Fibroblast of lung (primary cell): ENCODE measurements at regions not wholly inside any gene's neighbourhood (a gene's known extent, or its start where the extent isn't known, plus 50 kb on each side); places are given as distances from the start of the nearest gene placed in this dataset.

ENCODE experiments used
- DNase-seq, 2 donors: peaks; one replicate each; pipeline versions ENCODE4 v3.0.0 to v3.0.0-alpha.2; 2010; ENCODE audit warnings: low read depth in 2 of 2
- H2AFZ ChIP-seq: 2 replicates; pipeline ENCODE4 v1.5.1; 2012; ENCODE audit warnings: low read length, control low read depth, inconsistent platforms
- H3K27ac ChIP-seq: 2 replicates; pipeline ENCODE4 v1.5.1; 2011; ENCODE audit warnings: low read length, control low read depth; ENCODE audit not compliant: insufficient read depth
- H3K27me3 ChIP-seq: 2 replicates; pipeline ENCODE4 v1.5.1; 2011; ENCODE audit warnings: mild to moderate bottlenecking, low read length; ENCODE audit not compliant: control insufficient read depth, insufficient read depth
- H3K36me3 ChIP-seq: 2 replicates; pipeline ENCODE4 v1.5.1; 2011; ENCODE audit warnings: low read length; ENCODE audit not compliant: control insufficient read depth, insufficient read depth
- H3K4me1 ChIP-seq: 2 replicates; pipeline ENCODE4 v1.5.1; 2011; ENCODE audit warnings: low read length; ENCODE audit not compliant: control insufficient read depth, insufficient read depth; ENCODE audit errors: extremely low read depth
- H3K4me2 ChIP-seq: 2 replicates; pipeline ENCODE4 v1.5.1; 2011; ENCODE audit warnings: low read length, control low read depth; ENCODE audit not compliant: insufficient read depth; ENCODE audit errors: extremely low read depth
- H3K4me3 ChIP-seq, 4 experiments: fragments of 200-600 bp in 1 of 4; sonication (generic) in 1 of 4; replicated peaks in 1 of 4; 2 replicates each; pipeline ENCODE4 v1.5.1; 2011 to 2016; ENCODE audit warnings: low read length in 4 of 4, low read depth in 3 of 4, mild to moderate bottlenecking in 3 of 4, control low read depth in 2 of 4, inconsistent platforms in 1 of 4, mixed read lengths in 1 of 4; ENCODE audit not compliant: insufficient read depth in 1 of 4; ENCODE audit errors: control extremely low read depth in 1 of 4
- H3K79me2 ChIP-seq: 2 replicates; pipeline ENCODE4 v1.5.1; 2012; ENCODE audit warnings: mild to moderate bottlenecking, low read length, inconsistent platforms; ENCODE audit not compliant: control insufficient read depth, insufficient read depth
- H3K9ac ChIP-seq: 2 replicates; pipeline ENCODE4 v1.5.1; 2011; ENCODE audit warnings: mild to moderate bottlenecking, low read length, control low read depth; ENCODE audit not compliant: insufficient read depth
- H3K9me3 ChIP-seq: 2 replicates; pipeline ENCODE4 v1.5.1; 2012; ENCODE audit warnings: low read depth, low read length; ENCODE audit not compliant: control insufficient read depth, insufficient read depth
- H4K20me1 ChIP-seq: 2 replicates; pipeline ENCODE4 v1.5.1; 2011; ENCODE audit warnings: low read length; ENCODE audit not compliant: control insufficient read depth, insufficient read depth; ENCODE audit errors: extremely low read depth
- CTCF ChIP-seq, 2 donors: IDR thresholded peaks in 1 of 2; conservative IDR thresholded peaks in 1 of 2; 1 replicate in 1 of 2; 2 replicates in 1 of 2; pipeline ENCODE4 v1.5.1; 2011 to 2012; ENCODE audit warnings: low read length in 2 of 2, control low read depth in 1 of 2, inconsistent platforms in 1 of 2, low read depth in 1 of 2, mild to moderate bottlenecking in 1 of 2
- EZH2 ChIP-seq: IDR thresholded peaks from 2 replicates; pipeline ENCODE4 v1.5.1; 2012; ENCODE audit warnings: low read length, control low read depth, mild to moderate bottlenecking; ENCODE audit errors: missing control alignments

- no peak for DNase-seq
- Histone ChIP-seq H3K27ac (no peak overlapping the region), H3K4me1 (no peaks in the 10 kb centered on the region), H3K79me2 (no peaks in the 10 kb centered on the region), H3K36me3 (no peaks in the 10 kb centered on the region), H3K27me3 (no peaks in the 10 kb centered on the region), H3K4me3 (no peak overlapping the region), H2AFZ (no peak overlapping the region), H3K9ac (no peak overlapping the region), H3K4me2 (no peak overlapping the region), H3K9me3 (no peaks in the 10 kb centered on the region), H4K20me1 (no peaks in the 10 kb centered on the region)
- no peak for TF ChIP-seq EZH2
- TF ChIP-seq CTCF (conservative IDR thresholded peaks at IDR 0.05 in 1 of 2, IDR thresholded peaks at IDR 0.05 in 1 of 2; ENCODE audit: low read depth in 1 of 2, low read length in 2 of 2) = no peak
Observed at GRCh38 chr13:73387318-73387717, 328.5 kb downstream of the KLF5 start.

DNA sequence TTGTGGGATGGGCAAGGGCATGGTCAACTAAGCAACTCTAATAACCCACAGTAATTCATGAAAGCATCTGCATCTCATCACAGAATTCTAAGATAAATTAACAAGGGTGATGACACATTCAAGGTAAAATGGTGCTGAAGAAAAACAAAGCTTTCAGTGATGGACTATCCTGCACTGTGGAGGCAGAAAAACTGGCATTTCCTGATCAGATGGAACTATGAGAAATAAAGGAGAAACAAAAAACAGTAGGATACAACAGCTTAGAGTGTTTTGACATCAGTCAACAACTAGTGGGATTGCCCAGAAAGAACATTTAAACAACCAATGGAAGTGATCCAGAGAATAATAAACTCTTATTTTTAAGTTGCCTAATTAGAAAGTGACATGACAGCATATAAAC lies 327.0 kb downstream of the KLF5 start:
- Histone ChIP-seq H3K27me3 (no peaks in the 10 kb centered on the region), H3K4me2 (no peak overlapping the region), H3K9ac (no peak overlapping the region), H3K27ac (no peak overlapping the region), H3K79me2 (no peaks in the 10 kb centered on the region), H3K9me3 (no peaks in the 10 kb centered on the region), H3K4me1 (no peaks in the 10 kb centered on the region), H3K4me3 (no peak overlapping the region), H4K20me1 (no peaks in the 10 kb centered on the region), H2AFZ (no peak overlapping the region), H3K36me3 (no peaks in the 10 kb centered on the region)
- TF ChIP-seq EZH2 (no peak), CTCF (conservative IDR thresholded peaks at IDR 0.05 in 1 of 2, IDR thresholded peaks at IDR 0.05 in 1 of 2; ENCODE audit: low read depth in 1 of 2, low read length in 2 of 2) (no peak)
- no peak for DNase-seq

DNA sequence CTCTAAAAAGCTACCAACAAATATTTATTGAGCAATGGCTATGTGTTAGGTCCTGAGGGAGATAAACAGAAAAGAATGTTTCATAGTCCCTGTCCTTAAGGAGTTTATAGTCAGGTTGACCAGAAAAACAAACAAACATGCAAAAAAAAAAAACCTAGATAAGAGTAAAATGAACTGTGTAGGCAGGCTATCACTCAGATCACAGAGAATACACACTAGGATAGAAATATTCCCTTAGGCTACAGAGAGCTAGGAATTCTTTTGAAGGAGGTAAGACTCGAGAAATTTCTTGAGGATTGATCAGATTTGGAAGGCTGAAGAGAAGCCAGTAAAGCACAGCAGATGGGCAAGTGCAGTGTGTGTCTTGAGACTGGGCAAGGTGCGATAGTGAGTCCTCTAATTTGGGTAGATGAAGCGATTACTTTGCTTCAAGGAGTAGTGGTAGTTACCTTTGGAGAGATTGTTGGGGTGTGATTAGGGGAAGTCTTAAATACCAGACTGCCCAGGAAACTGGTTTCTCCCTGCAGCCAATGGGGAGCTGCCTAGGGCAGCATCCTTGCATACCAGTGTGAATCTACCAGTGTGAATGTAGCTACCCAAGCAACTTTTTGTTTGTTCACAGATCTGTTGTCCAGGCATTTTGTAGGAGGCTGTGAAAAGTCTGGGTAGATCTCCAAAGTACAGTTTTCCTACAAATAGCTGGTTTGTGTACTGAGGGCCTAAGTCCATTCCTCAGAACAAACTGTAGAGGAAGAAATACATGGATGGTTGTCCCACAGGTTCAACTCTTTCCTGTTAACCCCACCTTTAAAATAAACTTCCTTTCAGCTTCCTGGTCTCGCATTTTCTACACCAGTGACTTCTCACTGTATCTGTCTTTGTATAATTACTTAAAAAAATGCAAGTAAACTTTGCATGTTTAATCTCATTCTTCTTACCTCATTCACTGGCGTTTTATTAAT lies 314.1 kb downstream of the KLF5 start:
- H3K79me2 ChIP-seq = no peaks in the 10 kb centered on the region
- H3K36me3 ChIP-seq = no peaks in the 10 kb centered on the region
- H3K27me3 ChIP-seq = no peaks in the 10 kb centered on the region
- H2AFZ ChIP-seq = no peak overlapping the region
- no peak overlapping the region for H3K4me3 ChIP-seq
- TF ChIP-seq CTCF (conservative IDR thresholded peaks at IDR 0.05 in 1 of 2, IDR thresholded peaks at IDR 0.05 in 1 of 2; ENCODE audit: low read depth in 1 of 2, low read length in 2 of 2) (no peak), EZH2 (no peak)
- no peak for DNase-seq
- no peak overlapping the region for H3K4me2 ChIP-seq
- no peaks in the 10 kb centered on the region for H3K9me3 ChIP-seq
- H4K20me1 ChIP-seq = no peaks in the 10 kb centered on the region
- no peak overlapping the region for H3K9ac ChIP-seq
- no peaks in the 10 kb centered on the region for H3K4me1 ChIP-seq
- H3K27ac ChIP-seq = no peak overlapping the region
